ENCODE measurements at regions not wholly inside any gene's neighbourhood (a gene's known extent, or its start where the extent isn't known, plus 50 kb on each side); places are given as distances from the start of the nearest gene placed in this dataset.

- no peak for DNase-seq (ENCODE audit: low read depth in 2 of 2)
Observed at GRCh38 chr2:129780316-129781270, 198.9 kb upstream of the RAB6C start.

GRCh38 chr2:129781749-129782632 lies 197.5 kb upstream of the RAB6C start:
- no peak for DNase-seq (ENCODE audit: low read depth in 2 of 2)

- DNase-seq (ENCODE audit: low read depth in 2 of 2), result no peak
Observed at GRCh38 chr2:129782633-129782990, 196.9 kb upstream of the RAB6C start.

GRCh38 chr2:129784486-129784885 lies 195.0 kb upstream of the RAB6C start:
- no peak for DNase-seq (ENCODE audit: low read depth in 2 of 2)

GRCh38 chr2:129791712-129792111 lies 187.8 kb upstream of the RAB6C start:
- DNase-seq (ENCODE audit: low read depth in 2 of 2), result no peak

GRCh38 chr2:129793431-129793902 lies 186.0 kb upstream of the RAB6C start:
- DNase-seq (ENCODE audit: low read depth in 2 of 2), result no peak

- no peak for DNase-seq (ENCODE audit: low read depth in 2 of 2)
Observed at GRCh38 chr2:129794116-129794515, 185.3 kb upstream of the RAB6C start.

GRCh38 chr2:129794540-129794939 lies 184.9 kb upstream of the RAB6C start:
- no peak for DNase-seq (ENCODE audit: low read depth in 2 of 2)

- no peak for DNase-seq (ENCODE audit: low read depth in 2 of 2)
Observed at GRCh38 chr2:129796225-129796624, 183.2 kb upstream of the RAB6C start.

- no peak for DNase-seq (ENCODE audit: low read depth in 2 of 2)
Observed at GRCh38 chr2:129796801-129797488, 182.5 kb upstream of the RAB6C start.

GRCh38 chr2:129797489-129798300 lies 181.8 kb upstream of the RAB6C start:
- DNase-seq (ENCODE audit: low read depth in 2 of 2), result no peak

GRCh38 chr2:129798301-129798581 lies 181.2 kb upstream of the RAB6C start:
- DNase-seq (ENCODE audit: low read depth in 2 of 2), result no peak

GRCh38 chr2:129798626-129799025 lies 180.8 kb upstream of the RAB6C start:
- DNase-seq (ENCODE audit: low read depth in 2 of 2), result no peak

- DNase-seq (ENCODE audit: low read depth in 2 of 2), result no peak
Observed at GRCh38 chr2:129799036-129799958, 180.2 kb upstream of the RAB6C start.

GRCh38 chr2:129800285-129800684 lies 179.2 kb upstream of the RAB6C start:
- no peak for DNase-seq (ENCODE audit: low read depth in 2 of 2)

- no peak for DNase-seq (ENCODE audit: low read depth in 2 of 2)
Observed at GRCh38 chr2:129800686-129801085, 178.8 kb upstream of the RAB6C start.

GRCh38 chr2:129801575-129801974 lies 177.9 kb upstream of the RAB6C start:
- DNase-seq (ENCODE audit: low read depth in 2 of 2), result no peak

- DNase-seq (ENCODE audit: low read depth in 2 of 2), result no peak
Observed at GRCh38 chr2:129802290-129802689, 177.2 kb upstream of the RAB6C start.

- DNase-seq (ENCODE audit: low read depth in 2 of 2), result no peak
Observed at GRCh38 chr2:129803032-129803431, 176.4 kb upstream of the RAB6C start.

GRCh38 chr2:129803871-129804270 lies 175.6 kb upstream of the RAB6C start:
- no peak for DNase-seq (ENCODE audit: low read depth in 2 of 2)

Measured in stimulated activated CD8-positive, alpha-beta memory T cell treated with anti-CD3 and anti-CD28 coated beads, Interleukin-2, amount 100 ng/mL, for 1 hour (primary cell).